Umbilical cord (tissue), 1 donor: ENCODE measurements at regions not wholly inside any gene's neighbourhood (a gene's known extent, or its start where the extent isn't known, plus 50 kb on each side); places are given as distances from the start of the nearest gene placed in this dataset.

ENCODE experiments used
- DNase-seq: peaks from one replicate; pipeline ENCODE4 v3.0.0-alpha.2; 2015; ENCODE audit warnings: low spot score

DNA sequence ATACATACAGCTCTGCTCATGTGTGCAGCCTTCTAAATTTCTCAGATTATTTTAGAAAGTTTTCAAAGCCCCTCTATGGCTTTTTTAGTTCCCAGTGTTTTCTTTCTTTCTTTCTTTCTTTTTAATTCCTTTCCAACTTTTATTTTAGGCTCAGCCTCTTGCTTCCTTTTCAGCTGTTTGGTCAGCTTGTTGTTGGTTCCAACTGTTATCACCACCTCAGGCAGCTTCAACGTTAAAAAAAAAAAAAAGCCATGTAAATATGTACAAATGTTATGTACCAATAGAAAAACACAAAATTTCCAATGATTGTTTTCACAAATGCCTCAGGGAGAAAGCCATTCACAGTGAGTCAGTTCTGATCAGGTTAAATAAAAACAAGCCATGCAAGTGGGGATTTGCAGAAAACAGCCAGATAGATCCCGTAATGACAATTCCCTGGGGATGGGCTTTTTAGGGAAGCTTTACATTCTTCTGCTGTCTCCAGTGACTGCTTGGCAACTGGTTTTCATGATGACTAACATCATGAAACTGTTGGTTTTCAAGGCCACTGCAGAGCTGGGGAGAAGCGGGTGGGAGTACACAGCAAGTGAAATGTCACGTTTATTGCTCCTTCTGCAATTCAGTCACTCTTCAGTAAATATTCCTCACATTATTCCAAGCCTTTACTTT lies 908.4 kb downstream of the EPHA3 start:
- DNase-seq: peak; percentile 67

DNA sequence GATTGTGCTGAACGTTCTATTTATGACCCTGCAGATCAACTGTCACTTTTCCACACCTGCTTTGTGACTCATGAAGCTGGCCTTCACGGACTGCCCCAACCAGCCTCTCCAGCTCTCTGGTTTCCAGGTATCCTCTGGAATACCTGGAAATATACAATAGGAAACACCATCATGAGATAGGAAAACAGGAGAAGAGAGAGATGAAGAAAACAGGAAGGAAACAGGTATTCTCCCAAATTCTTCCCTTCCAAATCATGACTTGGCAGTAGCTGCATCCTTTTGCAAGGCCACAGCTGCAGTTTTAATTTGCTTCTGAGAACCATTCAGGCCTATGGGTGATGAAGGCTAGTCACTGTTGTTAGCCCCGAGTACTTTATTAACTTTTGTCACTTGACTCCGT lies 909.1 kb downstream of the EPHA3 start:
- DNase-seq: no peak

DNA sequence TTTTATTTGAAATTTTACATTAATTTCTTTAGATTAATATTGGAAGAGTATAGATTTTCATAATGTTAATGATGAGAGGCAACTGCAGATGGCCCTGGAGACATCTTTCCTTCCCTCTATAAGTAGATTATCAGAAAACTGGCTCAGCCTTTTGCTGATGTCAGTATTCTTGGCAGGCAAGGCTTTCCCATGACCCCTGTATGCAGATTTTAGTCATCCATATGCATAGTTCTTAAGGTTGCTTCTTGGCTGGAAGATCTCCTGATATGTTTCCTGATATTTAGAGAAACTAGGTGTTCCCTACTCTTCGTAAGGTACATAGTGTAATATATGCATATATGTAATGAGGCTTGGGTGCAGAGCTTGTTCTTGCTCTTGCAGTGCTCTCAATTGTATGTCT lies 911.4 kb downstream of the EPHA3 start:
- DNase-seq: no peak

DNA sequence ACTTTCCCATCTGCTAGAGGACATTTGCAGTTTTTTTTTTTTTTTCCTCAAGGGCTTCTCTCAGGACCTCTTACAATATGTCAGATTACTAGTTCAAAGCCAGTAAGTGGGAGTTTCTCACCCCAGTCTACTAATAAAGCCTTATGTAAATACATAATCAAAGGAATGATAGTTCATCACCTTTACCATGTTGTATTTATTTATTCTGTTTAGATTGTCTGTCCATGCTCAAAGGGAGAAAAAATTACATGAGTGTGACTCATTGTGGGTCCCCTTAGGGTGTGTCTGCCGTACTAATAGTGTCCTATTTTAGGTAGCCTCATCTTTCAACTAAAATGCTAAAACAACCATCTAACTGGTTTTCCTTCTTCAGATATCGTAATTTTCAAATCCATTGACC lies 917.6 kb downstream of the EPHA3 start:
- DNase-seq: no peak

DNA sequence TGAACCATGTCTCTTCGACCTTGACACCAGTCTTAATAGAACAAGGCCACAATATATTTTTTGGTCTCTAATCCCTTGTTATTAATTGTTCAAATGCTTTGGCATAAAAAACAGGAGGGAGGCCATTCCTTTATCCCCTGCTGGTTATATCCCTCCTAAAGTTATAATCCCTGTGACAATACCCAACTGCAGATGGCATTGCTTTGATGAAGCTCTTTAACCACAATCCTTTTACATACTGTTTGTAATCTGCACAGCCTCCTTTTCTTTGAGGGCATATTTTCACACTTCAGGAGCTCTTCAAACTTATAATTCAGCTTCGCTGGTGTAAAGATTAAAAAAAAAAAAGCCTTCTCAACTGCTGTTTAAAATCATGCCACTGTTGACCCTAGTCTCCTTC lies 919.0 kb downstream of the EPHA3 start:
- no peak for DNase-seq

DNA sequence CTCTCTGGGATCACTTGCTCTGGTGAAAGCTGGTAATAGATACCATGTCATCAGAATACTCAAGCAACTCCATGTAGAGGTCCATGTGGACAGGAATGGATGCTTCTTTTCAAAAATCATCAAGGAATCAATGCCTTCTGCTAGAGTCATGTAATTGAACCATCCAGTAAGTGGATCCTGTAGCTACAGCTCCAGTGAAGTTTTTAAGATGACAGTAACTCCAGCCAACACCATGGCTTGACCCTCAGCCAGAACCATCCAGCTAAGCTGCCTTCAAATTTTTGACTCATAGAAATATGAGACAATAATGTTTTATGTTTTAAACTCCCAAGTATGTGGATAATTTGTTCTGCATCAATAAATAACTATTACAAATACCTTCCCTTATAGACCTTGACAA lies 923.7 kb downstream of the EPHA3 start:
- DNase-seq: no peak

DNA sequence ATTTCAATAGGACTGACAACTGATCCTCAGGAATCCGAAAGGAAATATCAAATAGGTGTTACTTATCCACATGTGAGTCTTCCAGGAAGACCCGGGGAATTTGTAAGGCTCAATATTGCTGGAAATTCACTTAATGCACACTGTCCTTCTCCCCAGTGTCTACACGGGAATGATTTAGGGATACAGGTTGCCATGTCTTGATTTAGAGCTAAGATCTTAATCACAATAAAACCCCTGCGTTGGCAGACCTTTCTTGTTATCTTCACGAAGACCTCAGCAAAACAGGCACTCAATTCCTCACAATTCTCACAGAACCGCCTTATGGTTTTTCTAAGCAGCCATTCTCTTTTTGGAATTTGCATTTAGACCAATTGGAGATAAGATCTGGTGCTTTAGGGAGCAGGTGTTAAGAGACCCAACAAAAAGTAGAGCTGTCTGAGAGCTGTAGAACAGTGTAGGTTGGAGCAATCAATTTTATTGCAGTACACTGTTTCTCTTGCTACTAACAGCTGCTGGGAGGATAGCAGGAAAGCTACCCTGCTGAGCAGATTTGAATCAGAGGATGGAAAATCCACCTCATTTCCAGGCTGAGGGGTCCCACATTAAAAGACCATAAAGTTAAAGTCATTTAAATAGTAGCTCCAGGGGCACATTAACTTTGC lies 925.7 kb downstream of the EPHA3 start:
- DNase-seq: no peak

DNA sequence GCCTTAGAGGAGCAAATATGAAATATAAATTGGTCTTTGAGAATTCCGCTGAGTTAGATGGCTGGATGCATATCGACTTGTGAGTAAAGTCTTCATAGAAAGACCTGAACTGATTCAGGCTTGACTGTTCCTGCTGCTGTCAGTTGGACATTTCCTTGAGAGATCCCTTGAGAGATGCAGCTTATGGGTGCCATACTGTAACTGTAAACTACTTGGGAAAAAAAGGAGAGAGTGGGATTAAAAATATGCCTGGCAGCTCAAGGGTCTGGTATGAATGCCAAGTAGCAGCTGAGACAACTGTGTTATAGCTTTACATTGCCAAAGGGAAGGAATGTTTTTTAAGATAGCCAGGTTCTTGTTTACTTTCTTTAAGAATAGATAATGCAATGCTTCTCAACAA lies 926.6 kb downstream of the EPHA3 start:
- no peak for DNase-seq

DNA sequence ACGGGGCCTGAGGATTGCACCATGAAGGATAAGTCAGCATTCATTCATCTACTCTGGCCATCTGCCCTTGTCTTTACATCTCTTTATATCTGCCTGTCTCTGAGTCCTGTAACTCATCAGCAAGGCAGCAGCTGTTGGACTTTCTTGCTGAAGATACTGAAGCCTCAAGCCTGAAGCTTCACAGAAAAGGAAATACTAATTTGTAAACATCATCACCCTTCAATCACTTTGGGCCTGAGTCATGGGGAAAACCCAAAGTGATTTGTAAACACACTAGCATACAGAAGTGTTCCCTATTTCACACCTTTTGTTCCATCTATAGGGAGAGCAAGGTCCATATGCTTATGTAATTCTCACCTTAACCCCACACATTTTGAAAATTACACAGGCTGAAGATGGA lies 928.2 kb downstream of the EPHA3 start:
- DNase-seq: peak; percentile 43

DNA sequence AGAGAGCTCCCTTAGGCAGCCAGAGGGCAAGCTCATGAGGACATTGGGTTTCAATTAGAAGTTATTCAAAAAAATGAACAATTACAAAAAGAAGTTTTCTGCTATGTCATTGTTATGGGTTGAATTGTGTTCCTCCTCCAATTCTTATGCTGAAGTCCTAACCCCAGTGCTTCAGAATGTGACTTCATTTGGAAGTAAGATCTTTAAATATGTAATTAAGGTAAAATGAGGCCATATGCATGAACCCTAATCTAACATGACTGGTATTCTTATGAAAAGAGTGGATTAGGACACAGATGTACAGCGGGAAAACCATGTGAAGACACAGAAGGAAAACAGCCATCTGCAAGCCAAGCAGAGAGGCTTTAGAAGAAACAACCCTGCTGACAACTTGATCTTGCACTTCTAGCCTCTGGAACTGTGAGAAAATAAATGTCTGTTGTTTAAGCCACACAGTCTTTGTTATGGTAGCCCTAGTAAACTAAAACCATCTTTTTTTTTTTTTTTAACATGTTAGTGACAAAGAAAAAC lies 929.6 kb downstream of the EPHA3 start:
- DNase-seq: no peak

DNA sequence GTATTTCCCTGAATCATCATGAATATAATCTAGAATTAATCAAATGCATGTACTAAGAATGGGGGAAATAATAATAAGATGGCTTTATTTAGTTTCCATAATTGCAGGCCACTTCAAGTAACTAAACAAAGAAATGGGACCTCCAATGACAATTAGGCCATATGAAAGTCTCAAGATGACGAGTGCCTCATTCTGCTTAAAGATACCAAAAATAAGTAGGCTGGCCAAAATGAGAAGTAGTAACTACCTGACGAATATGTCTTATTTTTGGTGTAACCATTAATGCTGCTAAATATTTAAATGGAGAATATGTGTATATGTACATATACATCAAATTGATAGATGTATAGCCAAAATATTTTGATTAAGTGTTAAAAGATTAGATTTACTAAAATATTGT lies 932.6 kb downstream of the EPHA3 start:
- no peak for DNase-seq

DNA sequence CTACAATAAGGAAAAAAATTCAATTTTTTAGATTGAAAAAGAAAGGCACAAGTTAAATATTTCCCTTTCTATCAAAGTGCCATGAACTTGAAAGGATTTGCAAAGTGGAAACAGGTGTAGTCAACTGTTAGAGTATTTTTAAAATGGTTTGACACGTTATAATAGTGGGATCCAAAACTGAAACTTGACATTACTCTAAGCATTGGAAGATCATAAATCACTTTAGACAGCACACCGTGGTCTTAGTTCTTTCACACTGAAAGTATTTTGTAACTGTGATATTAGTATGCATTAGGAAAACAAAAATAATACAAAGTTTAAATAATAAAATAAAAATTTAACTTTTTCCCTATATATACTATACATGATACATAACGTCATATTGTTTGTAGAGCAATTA lies 933.1 kb downstream of the EPHA3 start:
- no peak for DNase-seq

DNA sequence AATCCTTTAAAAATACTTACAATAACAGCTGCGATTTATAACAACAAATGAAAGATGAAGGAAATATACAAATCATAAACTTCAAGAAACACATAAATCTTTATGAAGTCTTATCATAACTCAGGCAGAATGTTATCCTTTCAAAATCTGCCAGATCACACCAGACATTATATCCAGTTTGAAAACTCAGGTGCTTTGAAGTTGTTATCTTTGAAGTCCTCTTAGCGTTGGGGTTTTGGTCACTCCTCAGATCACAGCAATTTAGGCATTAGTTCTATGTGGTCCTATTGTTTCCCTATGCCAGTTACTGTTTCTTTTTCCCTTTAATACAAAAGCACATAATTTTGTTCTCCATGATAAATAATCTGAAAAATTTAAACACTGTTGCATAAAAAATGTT lies 934.6 kb downstream of the EPHA3 start:
- no peak for DNase-seq

DNA sequence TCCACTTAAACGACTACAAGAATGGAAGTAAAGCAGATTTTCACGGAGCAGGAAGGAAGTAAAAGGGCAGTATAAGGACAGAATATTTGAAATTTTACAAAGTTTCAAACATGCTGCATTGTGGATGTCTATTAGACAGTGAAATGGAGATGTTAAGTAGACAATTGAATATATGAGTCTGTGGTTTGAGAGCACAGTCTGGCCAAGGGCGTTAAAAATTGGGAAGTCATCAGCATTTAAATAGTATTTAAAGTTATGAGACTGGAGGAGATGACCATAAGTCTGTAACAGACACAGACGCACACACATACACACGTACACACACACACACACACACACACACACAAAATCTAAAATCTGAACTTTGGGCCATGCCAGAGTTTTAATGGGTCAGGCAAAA lies 935.9 kb downstream of the EPHA3 start:
- no peak for DNase-seq

DNA sequence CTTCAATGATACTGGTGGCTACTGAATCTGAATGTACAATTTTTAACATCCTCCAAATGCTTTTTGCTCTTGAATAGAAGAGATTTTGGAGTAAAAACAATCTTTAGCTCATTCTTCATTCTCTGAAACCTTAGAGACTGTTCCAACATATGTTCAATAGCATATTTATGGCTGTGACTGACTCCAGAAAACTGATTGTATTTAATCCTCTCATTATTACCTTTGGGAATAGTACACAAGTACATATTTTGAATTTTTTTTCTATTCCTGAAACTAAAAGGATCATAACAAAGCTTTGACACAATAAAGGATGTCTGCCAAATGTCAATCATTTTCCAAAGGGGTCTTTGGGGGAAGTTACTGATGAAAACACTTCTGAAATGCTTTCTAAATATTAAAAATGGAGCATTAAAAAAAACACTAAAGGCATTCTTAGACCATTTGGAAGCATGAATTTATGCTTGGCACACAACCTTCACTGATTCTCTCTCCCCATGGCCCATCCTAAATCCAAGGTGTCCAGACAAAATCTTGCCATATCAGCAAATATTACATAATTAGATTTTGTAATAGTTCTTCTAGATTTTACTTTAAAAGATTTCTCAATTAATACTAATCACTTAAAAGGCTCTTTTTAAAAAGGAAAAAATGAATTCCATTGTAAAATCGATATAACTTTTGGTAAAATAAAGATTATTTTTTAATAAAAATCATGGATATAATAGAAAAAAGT lies 936.8 kb downstream of the EPHA3 start:
- DNase-seq: no peak

DNA sequence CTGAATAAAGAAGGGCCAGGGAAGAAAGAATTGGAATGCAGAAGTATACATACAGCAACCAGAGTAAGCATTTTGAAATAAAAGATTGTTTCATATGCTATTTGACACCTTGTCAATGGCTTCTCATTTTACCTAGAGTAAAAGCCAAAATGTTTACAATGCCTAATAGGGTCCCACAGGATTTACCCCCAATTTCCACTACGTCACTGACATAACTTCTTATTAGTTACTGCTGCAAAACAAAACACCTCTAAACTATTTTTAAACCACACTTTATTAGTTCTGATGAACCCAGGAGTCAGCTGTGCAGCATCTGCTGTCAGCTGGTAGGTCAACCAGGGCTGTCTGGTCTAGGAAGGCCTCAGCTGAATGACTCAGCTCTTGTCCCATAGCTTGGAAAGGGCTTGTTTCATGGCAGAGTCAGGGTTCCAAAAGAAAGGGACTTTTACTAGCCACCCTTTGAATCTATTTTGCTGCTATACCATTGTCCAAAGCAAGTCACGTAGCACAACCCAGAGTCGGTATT lies 945.1 kb downstream of the EPHA3 start:
- no peak for DNase-seq

DNA sequence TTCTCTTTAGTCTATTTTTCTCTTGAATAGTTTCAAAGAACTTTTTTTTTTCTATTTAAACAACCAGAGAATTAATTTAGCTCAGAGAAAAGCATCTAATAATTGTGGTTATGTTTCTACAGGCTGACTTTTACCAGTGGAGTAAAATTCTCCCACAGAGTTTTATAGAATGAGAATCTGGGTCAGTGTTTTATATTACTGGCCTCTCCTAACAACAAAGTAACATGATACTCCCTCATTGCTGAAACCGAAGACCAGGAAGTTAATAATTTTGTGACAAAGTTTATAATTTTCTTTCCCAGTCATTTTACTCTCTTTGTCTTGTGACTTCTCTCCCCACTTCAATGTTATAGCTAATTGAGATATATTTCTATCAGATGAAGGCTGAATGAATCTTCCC lies 946.9 kb downstream of the EPHA3 start:
- DNase-seq: peak; percentile 15

DNA sequence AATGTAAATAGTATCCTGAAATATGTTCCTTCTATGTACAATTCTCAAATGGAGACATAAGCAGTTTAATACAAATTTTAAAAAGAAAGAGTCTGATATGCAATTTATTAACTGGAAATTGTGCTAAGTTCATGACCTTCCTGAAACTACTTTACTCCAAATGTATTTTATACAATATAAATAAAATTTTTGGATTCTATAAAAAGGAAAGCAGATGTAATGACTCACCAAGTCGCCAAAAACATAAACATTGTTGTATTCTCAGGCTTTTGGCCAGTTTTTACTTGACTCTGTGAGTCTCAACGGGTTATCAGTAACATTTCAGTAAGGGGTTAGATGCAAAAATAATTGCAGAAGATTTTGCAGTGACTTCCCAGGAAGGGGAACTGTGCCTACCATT lies 948.2 kb downstream of the EPHA3 start:
- DNase-seq: peak; percentile 53

DNA sequence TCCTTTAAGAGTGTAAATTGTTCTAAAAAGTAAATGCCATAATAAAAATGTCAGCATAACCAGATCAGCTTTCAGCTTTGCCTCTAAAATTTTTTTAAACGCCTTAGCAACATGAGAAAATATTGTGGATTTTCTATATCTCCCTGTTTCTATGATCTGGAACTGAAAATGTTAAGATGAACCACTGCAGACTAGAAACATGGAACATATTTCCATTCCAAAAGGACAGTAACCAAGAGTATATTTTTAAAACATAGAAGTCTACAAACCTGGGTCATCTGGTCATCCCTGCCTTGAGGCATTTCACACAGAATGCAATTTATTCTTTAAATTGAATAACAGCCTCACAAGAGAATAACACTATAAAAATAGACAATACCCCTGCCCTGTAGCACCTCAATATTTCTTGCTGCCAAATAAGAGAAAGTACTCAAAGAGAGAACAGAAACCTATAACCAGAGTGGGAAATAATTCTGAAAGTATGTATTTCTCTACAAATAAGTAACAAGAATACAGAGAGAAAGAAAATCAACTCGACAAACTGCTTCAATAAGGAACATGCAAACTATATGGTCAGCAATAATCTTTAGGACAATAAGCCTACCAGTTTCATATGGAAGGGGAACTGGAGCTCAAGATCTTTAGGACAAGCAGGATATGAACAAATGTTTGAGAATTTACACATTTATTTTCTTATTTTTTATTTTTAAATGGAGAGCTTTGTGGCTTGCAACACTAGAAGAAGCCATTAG lies 949.0 kb downstream of the EPHA3 start:
- peak; percentile 35 for DNase-seq

DNA sequence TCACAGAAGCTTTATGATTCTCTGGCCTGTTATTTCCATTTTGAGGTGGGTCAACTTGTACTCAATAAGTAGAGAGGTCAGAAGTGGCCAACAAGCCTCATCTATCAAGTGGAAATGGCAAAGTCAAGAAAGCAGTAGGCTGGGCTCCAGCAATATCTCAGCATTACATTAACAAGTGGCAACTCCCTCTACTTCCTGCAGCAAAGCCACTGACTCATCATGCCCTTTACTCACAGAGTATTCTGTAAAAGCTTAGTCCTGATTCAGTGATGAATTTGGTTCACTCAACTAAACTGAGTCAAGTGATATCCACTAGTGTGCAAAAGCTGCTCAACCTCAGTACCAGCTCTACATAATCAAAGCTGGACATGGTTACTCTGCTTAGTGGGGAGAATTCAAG lies 954.6 kb downstream of the EPHA3 start:
- peak; percentile 73 for DNase-seq

DNA sequence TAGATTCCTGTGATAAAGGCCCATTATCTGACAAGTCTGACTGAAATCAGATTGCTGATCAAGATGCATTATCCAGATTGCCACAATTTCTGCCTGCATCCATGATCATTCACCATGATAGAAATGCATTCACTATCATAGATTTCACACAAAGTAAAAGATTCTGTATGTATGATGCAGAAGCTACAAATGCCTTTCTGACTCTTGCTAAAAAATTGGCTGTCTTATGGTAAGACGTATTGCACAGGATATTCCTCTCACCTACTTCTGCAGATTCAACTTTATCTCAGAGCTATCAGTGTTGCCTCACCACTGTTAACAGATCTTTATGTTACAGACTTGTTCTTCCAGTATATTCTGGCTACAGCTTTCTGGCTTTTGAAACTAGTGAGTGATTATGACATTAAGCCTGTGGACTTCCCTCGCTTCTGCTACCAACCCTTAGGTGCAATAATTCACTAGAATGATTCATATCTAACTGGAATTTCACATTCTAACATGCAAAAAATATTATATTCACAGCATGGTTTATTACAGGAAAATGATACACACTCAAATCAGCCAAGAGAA lies 955.3 kb downstream of the EPHA3 start:
- DNase-seq: peak; percentile 79
